ENCODE measurements at regions not wholly inside any gene's neighbourhood (a gene's known extent, or its start where the extent isn't known, plus 50 kb on each side); places are given as distances from the start of the nearest gene placed in this dataset.

GRCh38 chr11:29564486-29564885 is 452.3 kb downstream of the KCNA4 start:
- TF ChIP-seq, protein P1, sequence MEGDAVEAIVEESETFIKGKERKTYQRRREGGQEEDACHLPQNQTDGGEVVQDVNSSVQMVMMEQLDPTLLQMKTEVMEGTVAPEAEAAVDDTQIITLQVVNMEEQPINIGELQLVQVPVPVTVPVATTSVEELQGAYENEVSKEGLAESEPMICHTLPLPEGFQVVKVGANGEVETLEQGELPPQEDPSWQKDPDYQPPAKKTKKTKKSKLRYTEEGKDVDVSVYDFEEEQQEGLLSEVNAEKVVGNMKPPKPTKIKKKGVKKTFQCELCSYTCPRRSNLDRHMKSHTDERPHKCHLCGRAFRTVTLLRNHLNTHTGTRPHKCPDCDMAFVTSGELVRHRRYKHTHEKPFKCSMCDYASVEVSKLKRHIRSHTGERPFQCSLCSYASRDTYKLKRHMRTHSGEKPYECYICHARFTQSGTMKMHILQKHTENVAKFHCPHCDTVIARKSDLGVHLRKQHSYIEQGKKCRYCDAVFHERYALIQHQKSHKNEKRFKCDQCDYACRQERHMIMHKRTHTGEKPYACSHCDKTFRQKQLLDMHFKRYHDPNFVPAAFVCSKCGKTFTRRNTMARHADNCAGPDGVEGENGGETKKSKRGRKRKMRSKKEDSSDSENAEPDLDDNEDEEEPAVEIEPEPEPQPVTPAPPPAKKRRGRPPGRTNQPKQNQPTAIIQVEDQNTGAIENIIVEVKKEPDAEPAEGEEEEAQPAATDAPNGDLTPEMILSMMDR (IDR thresholded peaks at IDR 0.05 in 4 of 5, conservative IDR thresholded peaks at IDR 0.05 in 1 of 5), result no peak
- TF ChIP-seq POLR2A (IDR thresholded peaks at IDR 0.05), result no peak
